ENCODE measurements at regions not wholly inside any gene's neighbourhood (a gene's known extent, or its start where the extent isn't known, plus 50 kb on each side); places are given as distances from the start of the nearest gene placed in this dataset.

GRCh38 chr7:47044625-47045024, 537.3 kb downstream of the TNS3 start:
- peaks cover 20% of the 10 kb centered on the region for H3K4me1 Mint-ChIP-seq (ENCODE audit: low read depth)
- no peak for TF ChIP-seq CTCF (IDR thresholded peaks at IDR 0.05)
- DNase-seq: no peak

GRCh38 chr7:47043304-47043703, 538.6 kb downstream of the TNS3 start:
- H3K27me3 Mint-ChIP-seq (ENCODE audit: insufficient read depth): peaks cover 6% of the 10 kb centered on the region
- DNase-seq: no peak
- no peak overlapping the region for H3K4me3 Mint-ChIP-seq
- no peaks in the 10 kb centered on the region for H3K36me3 Mint-ChIP-seq (ENCODE audit: low read depth)
- TF ChIP-seq CTCF (IDR thresholded peaks at IDR 0.05): no peak
- no peaks in the 10 kb centered on the region for H3K9me3 Mint-ChIP-seq
- no peak overlapping the region for H3K27ac Mint-ChIP-seq
- H3K4me1 Mint-ChIP-seq (ENCODE audit: low read depth): peaks cover 25% of the 10 kb centered on the region

More at GRCh38 chr7:47044625-47045024, 537.3 kb downstream of the TNS3 start:
- no peak overlapping the region for H3K27ac Mint-ChIP-seq
- H3K36me3 Mint-ChIP-seq (ENCODE audit: low read depth): no peaks in the 10 kb centered on the region
- no peaks in the 10 kb centered on the region for H3K9me3 Mint-ChIP-seq
- H3K27me3 Mint-ChIP-seq (ENCODE audit: insufficient read depth): peaks cover 12% of the 10 kb centered on the region
- no peak overlapping the region for H3K4me3 Mint-ChIP-seq

- H3K27ac Mint-ChIP-seq: no peak overlapping the region
- H3K27me3 Mint-ChIP-seq (ENCODE audit: insufficient read depth): peaks cover 6% of the 10 kb centered on the region
- H3K4me1 Mint-ChIP-seq (ENCODE audit: low read depth): peaks cover 25% of the 10 kb centered on the region
- TF ChIP-seq CTCF (IDR thresholded peaks at IDR 0.05): no peak
- no peaks in the 10 kb centered on the region for H3K9me3 Mint-ChIP-seq
- H3K36me3 Mint-ChIP-seq (ENCODE audit: low read depth): no peaks in the 10 kb centered on the region
- H3K4me3 Mint-ChIP-seq: no peak overlapping the region
- DNase-seq: no peak
Observed at GRCh38 chr7:47042669-47043068, 539.2 kb downstream of the TNS3 start.

GRCh38 chr7:47040795-47041347, 541.0 kb downstream of the TNS3 start:
- Mint-ChIP-seq H3K27ac (no peak overlapping the region), H3K36me3 (ENCODE audit: low read depth) (no peaks in the 10 kb centered on the region), H3K27me3 (ENCODE audit: insufficient read depth) (peaks cover 11% of the 10 kb centered on the region), H3K4me1 (ENCODE audit: low read depth) (peaks cover 20% of the 10 kb centered on the region), H3K4me3 (no peak overlapping the region), H3K9me3 (no peaks in the 10 kb centered on the region)
- no peak for DNase-seq
- no peak for TF ChIP-seq CTCF (IDR thresholded peaks at IDR 0.05)

GRCh38 chr7:47039904-47040303, 542.0 kb downstream of the TNS3 start:
- Mint-ChIP-seq H3K4me3 (no peak overlapping the region), H3K27ac (no peak overlapping the region), H3K27me3 (ENCODE audit: insufficient read depth) (peaks cover 11% of the 10 kb centered on the region), H3K9me3 (no peaks in the 10 kb centered on the region), H3K36me3 (ENCODE audit: low read depth) (no peaks in the 10 kb centered on the region), H3K4me1 (ENCODE audit: low read depth) (peaks cover 10% of the 10 kb centered on the region)
- TF ChIP-seq CTCF (IDR thresholded peaks at IDR 0.05): no peak
- no peak for DNase-seq
